Astrocyte (in vitro differentiated cells and primary cell): ENCODE measurements at regions not wholly inside any gene's neighbourhood (a gene's known extent, or its start where the extent isn't known, plus 50 kb on each side); places are given as distances from the start of the nearest gene placed in this dataset.

Experiments used
- DNase-seq: peaks from one replicate; pipeline ENCODE4 v3.0.0-alpha.2; 2010; ENCODE audit warnings: low read depth
- FAIRE-seq: peaks from 2 replicates; lab custom pipeline; 2011; peaks lifted over from hg19 to GRCh38; lab: Jason Lieb, UNC
- H2AFZ ChIP-seq: 2 replicates; pipeline ENCODE4 v1.6.0; 2012; ENCODE audit warnings: low read depth, low read length, inconsistent platforms
- H3K27ac ChIP-seq: 2 replicates; pipeline ENCODE4 v1.5.1; 2011; ENCODE audit warnings: low read depth, low read length, inconsistent platforms
- H3K27me3 ChIP-seq: 2 replicates; pipeline ENCODE4 v1.6.0; 2011; ENCODE audit warnings: low read length, inconsistent platforms; ENCODE audit not compliant: insufficient read depth
- H3K36me3 ChIP-seq: 2 replicates; pipeline ENCODE4 v1.5.1; 2011; ENCODE audit warnings: low read length, inconsistent platforms; ENCODE audit not compliant: insufficient read depth
- H3K4me1 ChIP-seq: 2 replicates; pipeline ENCODE4 v1.5.1; 2011; ENCODE audit warnings: low read length, inconsistent platforms; ENCODE audit not compliant: insufficient read depth
- H3K4me2 ChIP-seq: 2 replicates; pipeline ENCODE4 v1.6.0; 2012; ENCODE audit warnings: low read length, inconsistent platforms
- H3K4me3 ChIP-seq: 2 replicates; pipeline ENCODE4 v1.5.1; 2011; ENCODE audit warnings: low read depth, mild to moderate bottlenecking, low read length, inconsistent platforms; ENCODE audit not compliant: insufficient read depth
- H3K79me2 ChIP-seq: 2 replicates; pipeline ENCODE4 v1.6.0; 2012; ENCODE audit warnings: mild to moderate bottlenecking, low read length, inconsistent platforms; ENCODE audit not compliant: insufficient read depth
- H3K9ac ChIP-seq: 2 replicates; pipeline ENCODE4 v1.6.0; 2012; ENCODE audit warnings: mild to moderate bottlenecking, low read length, inconsistent platforms
- H3K9me3 ChIP-seq: 2 replicates; pipeline ENCODE4 v1.5.1; 2012; ENCODE audit warnings: low read depth, mild to moderate bottlenecking, low read length, inconsistent platforms; ENCODE audit not compliant: insufficient read depth
- H4K20me1 ChIP-seq: 2 replicates; pipeline ENCODE4 v1.6.0; 2012; ENCODE audit warnings: low read length, inconsistent platforms; ENCODE audit not compliant: insufficient read depth
- H3K27ac Mint-ChIP-seq: one replicate; pipeline ENCODE4 v1.8.0; 2021; ENCODE audit warnings: mild to moderate bottlenecking, mixed read lengths; ENCODE audit not compliant: unreplicated experiment
- H3K27me3 Mint-ChIP-seq: one replicate; pipeline ENCODE4 v1.8.0; 2021; ENCODE audit warnings: low read depth, mixed read lengths; ENCODE audit not compliant: unreplicated experiment
- H3K36me3 Mint-ChIP-seq: one replicate; pipeline ENCODE4 v1.8.0; 2021; ENCODE audit warnings: low read depth, mixed read lengths; ENCODE audit not compliant: unreplicated experiment
- H3K4me1 Mint-ChIP-seq: one replicate; pipeline ENCODE4 v1.8.0; 2021; ENCODE audit warnings: low read depth, mixed read lengths; ENCODE audit not compliant: unreplicated experiment
- H3K4me3 Mint-ChIP-seq: one replicate; pipeline ENCODE4 v1.8.0; 2021; ENCODE audit warnings: mild to moderate bottlenecking, moderate library complexity, mixed read lengths; ENCODE audit not compliant: unreplicated experiment
- H3K9me3 Mint-ChIP-seq: one replicate; pipeline ENCODE4 v1.8.0; 2021; ENCODE audit warnings: mild to moderate bottlenecking, mixed read lengths; ENCODE audit not compliant: unreplicated experiment
- EZH2 ChIP-seq: IDR thresholded peaks from 2 replicates; pipeline ENCODE4 v1.6.1; 2012; ENCODE audit warnings: mild to moderate bottlenecking, low read length, inconsistent platforms; ENCODE audit not compliant: insufficient read depth
- TF ChIP-seq, protein P1 (sequence below): IDR thresholded peaks from 2 replicates; pipeline ENCODE4 v1.5.1; 2011; ENCODE audit warnings: low read depth, mild to moderate bottlenecking, inconsistent platforms, low read length, moderate library complexity; ENCODE audit not compliant: insufficient read depth

DNA sequence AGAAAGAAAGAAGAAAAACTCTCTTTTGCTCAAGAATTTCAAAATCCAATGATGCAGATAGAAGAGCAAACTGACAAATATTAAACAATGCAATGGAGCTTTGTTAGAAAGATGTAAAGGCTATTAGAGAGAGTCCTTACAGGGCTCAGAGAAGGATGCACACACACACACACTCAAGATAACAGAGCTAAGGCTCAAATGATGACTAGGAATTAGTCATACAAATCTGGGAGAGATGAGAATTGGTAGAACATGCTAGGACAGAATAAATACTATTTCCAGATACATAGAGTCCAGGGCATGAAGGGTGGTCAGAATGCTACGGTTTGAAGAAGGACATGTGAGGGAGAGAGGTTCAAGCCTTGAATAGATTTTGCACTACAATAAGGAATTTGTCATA is 650.1 kb upstream of the MDGA2 start:
- peaks cover 19% of the 10 kb centered on the region for H3K4me1 Mint-ChIP-seq
- peak; percentile 46 for DNase-seq
- H3K36me3 Mint-ChIP-seq, result no peaks in the 10 kb centered on the region

DNA sequence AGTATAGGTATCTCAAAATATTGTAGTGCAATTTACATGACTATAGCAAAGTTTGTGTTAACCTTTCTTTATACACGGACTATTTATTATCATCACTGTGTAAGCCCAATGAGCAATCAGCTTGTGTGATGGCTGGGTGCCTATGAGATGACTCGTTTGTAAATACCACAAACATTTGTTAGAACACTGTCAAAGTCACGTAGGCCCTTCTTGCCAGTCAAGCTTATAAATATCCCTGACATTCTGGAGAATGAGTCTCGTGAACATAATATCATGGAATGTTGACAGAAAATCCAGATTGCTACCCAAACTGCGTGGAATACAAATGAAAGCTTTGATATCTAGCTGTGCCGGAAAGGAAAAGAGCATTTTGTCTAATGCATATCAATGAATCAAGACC is 648.3 kb upstream of the MDGA2 start:
- peak overlapping the region; percentile 35 for H3K27ac Mint-ChIP-seq
- TF ChIP-seq, protein P1, sequence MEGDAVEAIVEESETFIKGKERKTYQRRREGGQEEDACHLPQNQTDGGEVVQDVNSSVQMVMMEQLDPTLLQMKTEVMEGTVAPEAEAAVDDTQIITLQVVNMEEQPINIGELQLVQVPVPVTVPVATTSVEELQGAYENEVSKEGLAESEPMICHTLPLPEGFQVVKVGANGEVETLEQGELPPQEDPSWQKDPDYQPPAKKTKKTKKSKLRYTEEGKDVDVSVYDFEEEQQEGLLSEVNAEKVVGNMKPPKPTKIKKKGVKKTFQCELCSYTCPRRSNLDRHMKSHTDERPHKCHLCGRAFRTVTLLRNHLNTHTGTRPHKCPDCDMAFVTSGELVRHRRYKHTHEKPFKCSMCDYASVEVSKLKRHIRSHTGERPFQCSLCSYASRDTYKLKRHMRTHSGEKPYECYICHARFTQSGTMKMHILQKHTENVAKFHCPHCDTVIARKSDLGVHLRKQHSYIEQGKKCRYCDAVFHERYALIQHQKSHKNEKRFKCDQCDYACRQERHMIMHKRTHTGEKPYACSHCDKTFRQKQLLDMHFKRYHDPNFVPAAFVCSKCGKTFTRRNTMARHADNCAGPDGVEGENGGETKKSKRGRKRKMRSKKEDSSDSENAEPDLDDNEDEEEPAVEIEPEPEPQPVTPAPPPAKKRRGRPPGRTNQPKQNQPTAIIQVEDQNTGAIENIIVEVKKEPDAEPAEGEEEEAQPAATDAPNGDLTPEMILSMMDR, result no peak
- no peak for TF ChIP-seq EZH2
- no peaks in the 10 kb centered on the region for H3K36me3 Mint-ChIP-seq
- H3K4me1 ChIP-seq, result no peaks in the 10 kb centered on the region
- no peak overlapping the region for H3K4me3 Mint-ChIP-seq
- peaks cover 19% of the 10 kb centered on the region for H3K4me1 Mint-ChIP-seq
- no peak overlapping the region for H3K27ac ChIP-seq
- H3K27me3 ChIP-seq, result no peaks in the 10 kb centered on the region
- H3K27me3 Mint-ChIP-seq, result no peaks in the 10 kb centered on the region
- H2AFZ ChIP-seq, result no peak overlapping the region
- H3K36me3 ChIP-seq, result no peaks in the 10 kb centered on the region
- peak overlapping the region; percentile 26 for H3K4me2 ChIP-seq
- H3K79me2 ChIP-seq, result no peaks in the 10 kb centered on the region
- FAIRE-seq, result no peak
- H3K4me3 ChIP-seq, result no peak overlapping the region
- H3K9me3 Mint-ChIP-seq, result no peaks in the 10 kb centered on the region
- H3K9ac ChIP-seq, result no peak overlapping the region
- DNase-seq, result peak; percentile 59
- no peaks in the 10 kb centered on the region for H3K9me3 ChIP-seq
- H4K20me1 ChIP-seq, result no peaks in the 10 kb centered on the region

More for the DNA sequence above, 650.1 kb upstream of the MDGA2 start:
- no peaks in the 10 kb centered on the region for H3K36me3 ChIP-seq
- H4K20me1 ChIP-seq, result no peaks in the 10 kb centered on the region
- no peak for TF ChIP-seq EZH2
- TF ChIP-seq, protein P1, result no peak
- no peak overlapping the region for H3K4me3 ChIP-seq
- no peak overlapping the region for H2AFZ ChIP-seq
- no peak overlapping the region for H3K4me2 ChIP-seq
- FAIRE-seq, result no peak
- Mint-ChIP-seq H3K9me3 (no peaks in the 10 kb centered on the region), H3K27me3 (no peaks in the 10 kb centered on the region), H3K4me3 (no peak overlapping the region), H3K27ac (no peak overlapping the region)
- H3K9ac ChIP-seq, result no peak overlapping the region
- no peaks in the 10 kb centered on the region for H3K27me3 ChIP-seq
- H3K79me2 ChIP-seq, result no peaks in the 10 kb centered on the region
- no peaks in the 10 kb centered on the region for H3K4me1 ChIP-seq
- no peaks in the 10 kb centered on the region for H3K9me3 ChIP-seq
- H3K27ac ChIP-seq, result no peak overlapping the region

GRCh38 chr14:48319823-48320222 is 644.4 kb upstream of the MDGA2 start:
- TF ChIP-seq, protein P1, result no peak
- no peak for TF ChIP-seq EZH2
- no peaks in the 10 kb centered on the region for H3K36me3 ChIP-seq
- no peaks in the 10 kb centered on the region for H3K9me3 ChIP-seq
- no peak overlapping the region for H2AFZ ChIP-seq
- no peaks in the 10 kb centered on the region for H3K27me3 ChIP-seq
- no peaks in the 10 kb centered on the region for H3K79me2 ChIP-seq
- Mint-ChIP-seq H3K4me3 (no peak overlapping the region), H3K4me1 (peaks cover 12% of the 10 kb centered on the region), H3K36me3 (no peaks in the 10 kb centered on the region), H3K27me3 (no peaks in the 10 kb centered on the region), H3K27ac (no peak overlapping the region), H3K9me3 (no peaks in the 10 kb centered on the region)
- no peaks in the 10 kb centered on the region for H4K20me1 ChIP-seq
- FAIRE-seq (no peak), DNase-seq (no peak)
- H3K4me3 ChIP-seq, result no peak overlapping the region
- no peak overlapping the region for H3K27ac ChIP-seq
- no peaks in the 10 kb centered on the region for H3K4me1 ChIP-seq
- no peak overlapping the region for H3K4me2 ChIP-seq
- no peak overlapping the region for H3K9ac ChIP-seq
